ENCODE measurements at regions not wholly inside any gene's neighbourhood (a gene's known extent, or its start where the extent isn't known, plus 50 kb on each side); places are given as distances from the start of the nearest gene placed in this dataset.

GRCh38 chr16:74078511-74079231, 217.9 kb upstream of the PSMD7 start:
- TF ChIP-seq CTCF (conservative IDR thresholded peaks at IDR 0.05 in 1 of 2, IDR thresholded peaks at IDR 0.05 in 1 of 2; ENCODE audit: low read depth in 1 of 2, low read length in 2 of 2) (no peak), EZH2 (IDR thresholded peaks at IDR 0.05; ENCODE audit: low read length, missing control alignments) (no peak)

Measured in fibroblast of lung (primary cell).